HCT116 (cell line): ENCODE measurements at regions not wholly inside any gene's neighbourhood (a gene's known extent, or its start where the extent isn't known, plus 50 kb on each side); places are given as distances from the start of the nearest gene placed in this dataset.

Experiments used
- ATAC-seq: fragments of 200-7000 bp; cut with Tn5 transposase; 2 replicates; pipeline ENCODE4 v1.9.1; 2020; ENCODE audit warnings: mild to moderate bottlenecking, moderate library complexity
- BruUV-seq: library from RNA; stranded (reverse); fragments of 400-500 nt; replicated peaks from 2 replicates; lab custom pipeline; 2021; lab: Mats Ljungman, UMichigan
- CTCF ChIA-PET: fragments of 300-600 bp; sonication (Branson Sonifier 250); formaldehyde crosslinking; loops from one replicate; lab custom pipeline; 2021; ENCODE audit warnings: antibody characterized with exemption; lab: Charles Lee
- POLR2A ChIA-PET: fragments of 300-600, 350-600 bp; sonication (Branson Sonifier 250); formaldehyde crosslinking; loops from one replicate; lab custom pipeline; 2021; ENCODE audit warnings: antibody characterized with exemption; lab: Charles Lee
- RAD21 ChIA-PET, 2 experiments: fragments of 300-600 bp; sonication (Branson Sonifier 250); formaldehyde crosslinking; loops; one replicate each; lab custom pipeline; 2023; ENCODE audit warnings: low total read pairs in 2 of 2; ENCODE audit not compliant: uncharacterized antibody in 2 of 2, unreplicated experiment in 2 of 2, low non-redundant PET in 1 of 2; lab: Charles Lee
- DNase-seq: peaks from one replicate; pipeline ENCODE4 v3.0.0-alpha.2; 2010; ENCODE audit warnings: low read depth, low spot score
- H2AFZ ChIP-seq: fragments of 200-600 bp; shearing (Covaris generic), sonication (generic); 2 replicates; pipeline ENCODE4 v1.6.1; 2017; ENCODE audit warnings: low read depth, mixed run types, mixed read lengths, antibody characterized with exemption, low read length; ENCODE audit not compliant: poor library complexity, severe bottlenecking
- H3K27ac ChIP-seq: 2 replicates; pipeline ENCODE4 v1.5.1; 2012; ENCODE audit warnings: low read depth, low read length
- H3K27me3 ChIP-seq: fragments of 200-600 bp; sonication (generic); 2 replicates; pipeline ENCODE4 v1.6.1; 2016; ENCODE audit warnings: mixed run types, low read length, mixed read lengths; ENCODE audit not compliant: insufficient read depth
- H3K36me3 ChIP-seq, 2 experiments: fragments of 200-500 bp in 1 of 2; fragments of 200-600 bp in 1 of 2; sonication (Bioruptor generic) in 1 of 2; sonication (generic) in 1 of 2; 2 replicates each; pipeline versions ENCODE4 v1.5.1 to v1.6.1; 2014 to 2016; ENCODE audit warnings: low read length in 2 of 2, inconsistent platforms in 1 of 2, mixed read lengths in 1 of 2, mixed run types in 1 of 2; ENCODE audit not compliant: insufficient read depth in 2 of 2, control insufficient read depth in 1 of 2
- H3K4me1 ChIP-seq, 2 experiments: fragments of 200-600 bp in 1 of 2; sonication (generic) in 1 of 2; 2 replicates each; pipeline versions ENCODE4 v1.5.1 to v1.6.1; 2012 to 2017; ENCODE audit warnings: low read length in 2 of 2, inconsistent platforms in 1 of 2, mild to moderate bottlenecking in 1 of 2, mixed read lengths in 1 of 2, mixed run types in 1 of 2, moderate library complexity in 1 of 2; ENCODE audit not compliant: insufficient read depth in 2 of 2, control insufficient read depth in 1 of 2
- H3K4me2 ChIP-seq: fragments of 200-600 bp; sonication (generic); 2 replicates; pipeline ENCODE4 v1.6.1; 2017; ENCODE audit warnings: mixed run types, low read length, mixed read lengths
- H3K4me3 ChIP-seq, 2 experiments: fragments of 200-600 bp in 1 of 2; sonication (generic) in 1 of 2; replicated peaks in 1 of 2; 2 replicates each; pipeline ENCODE4 v1.5.1; 2011 to 2016; ENCODE audit warnings: low read length in 2 of 2, control low read depth in 1 of 2, low read depth in 1 of 2, mild to moderate bottlenecking in 1 of 2, mixed read lengths in 1 of 2, mixed run types in 1 of 2
- H3K79me2 ChIP-seq: fragments of 200-600 bp; sonication (generic); 2 replicates; pipeline ENCODE4 v1.6.1; 2017; ENCODE audit warnings: mild to moderate bottlenecking, mixed run types, low read length, moderate library complexity, mixed read lengths; ENCODE audit not compliant: insufficient read depth
- H3K9ac ChIP-seq: fragments of 200-600 bp; sonication (generic); 2 replicates; pipeline ENCODE4 v1.6.1; 2016; ENCODE audit warnings: low read length, mixed read lengths
- H3K9me2 ChIP-seq: fragments of 200-600 bp; sonication (generic), shearing (Covaris generic); 2 replicates; pipeline ENCODE4 v1.6.1; 2017; ENCODE audit warnings: mixed run types, mild to moderate bottlenecking, moderate library complexity; ENCODE audit not compliant: insufficient read depth
- H3K9me3 ChIP-seq, 2 experiments: fragments of 200-500 bp in 1 of 2; fragments of 200-600 bp in 1 of 2; sonication (Bioruptor generic) in 1 of 2; sonication (generic) in 1 of 2; 2 replicates each; pipeline ENCODE4 v1.6.1; 2014 to 2017; ENCODE audit warnings: low read length in 2 of 2, mixed read lengths in 2 of 2, inconsistent platforms in 1 of 2, low read depth in 1 of 2, mild to moderate bottlenecking in 1 of 2, mixed run types in 1 of 2, moderate library complexity in 1 of 2; ENCODE audit not compliant: control insufficient read depth in 1 of 2, insufficient read depth in 1 of 2
- H4K20me1 ChIP-seq: fragments of 200-600 bp; sonication (generic), shearing (Covaris generic); 2 replicates; pipeline ENCODE4 v1.6.1; 2017; ENCODE audit warnings: mixed run types, mild to moderate bottlenecking, moderate library complexity; ENCODE audit not compliant: insufficient read depth
- CEBPB ChIP-seq: IDR thresholded peaks from 2 replicates; pipeline ENCODE4 v1.6.1; 2012; ENCODE audit warnings: low read depth
- EGR1 ChIP-seq: IDR thresholded peaks from 2 replicates; pipeline ENCODE4 v1.6.1; 2012; ENCODE audit warnings: low read depth
- RAD21 ChIP-seq: IDR thresholded peaks from 2 replicates; pipeline ENCODE4 v1.6.1; 2012; ENCODE audit warnings: low read depth, mild to moderate bottlenecking
- SIN3A ChIP-seq: IDR thresholded peaks from 2 replicates; pipeline ENCODE4 v1.6.1; 2012; ENCODE audit warnings: low read depth
- SP1 ChIP-seq: IDR thresholded peaks from 2 replicates; pipeline ENCODE4 v1.6.1; 2012; ENCODE audit warnings: low read depth
- TCF7L2 ChIP-seq: IDR thresholded peaks from 2 replicates; pipeline ENCODE4 v1.7.0; 2011; ENCODE audit warnings: borderline replicate concordance, inconsistent platforms; ENCODE audit not compliant: insufficient read depth, insufficient read length; ENCODE audit errors: extremely low read depth
- intact Hi-C: fragments of 100-400 bp; cut with micrococcal nuclease; formaldehyde crosslinking; loops from 2 replicates; pipeline ENCODE4 v1.10.0; 2022
- TF ChIP-seq, protein P1 (sequence below): IDR thresholded peaks from 2 replicates; pipeline ENCODE4 v1.6.1; 2012

DNA sequence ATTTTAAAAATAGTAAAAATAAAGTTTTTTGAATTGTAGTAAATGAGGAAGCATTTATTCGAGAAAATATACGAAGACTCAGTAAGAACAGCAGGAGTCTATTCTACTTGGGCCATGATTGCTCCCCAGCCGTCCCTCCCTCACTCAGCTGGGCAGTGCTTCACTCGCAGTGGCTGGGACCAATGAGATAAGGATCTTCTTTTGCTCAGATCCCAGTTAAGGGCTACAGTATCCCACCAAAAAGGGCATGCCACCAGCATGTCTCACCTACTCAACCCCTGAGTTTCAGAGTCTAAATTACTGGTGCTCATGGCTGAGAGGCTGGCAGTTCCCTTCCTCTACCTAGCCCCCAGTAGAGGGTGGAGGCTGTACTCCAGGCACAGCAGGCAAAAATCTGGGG lies 455.7 kb upstream of the PFKP start:
- Histone ChIP-seq H3K9me2 (no peaks in the 10 kb centered on the region), H4K20me1 (no peaks in the 10 kb centered on the region), H3K36me3 (no peaks in the 10 kb centered on the region), H3K27ac (no peak overlapping the region), H3K9me3 (peaks cover 8 to 23% of the 10 kb centered on the region in 2 experiments; a peak in 2 of 4 replicates), H3K4me2 (no peak overlapping the region), H2AFZ (no peak overlapping the region), H3K4me3 (no peak overlapping the region), H3K79me2 (no peaks in the 10 kb centered on the region), H3K4me1 (no peaks in the 10 kb centered on the region), H3K9ac (no peak overlapping the region), H3K27me3 (no peaks in the 10 kb centered on the region)
- intact Hi-C loops, result no loop called here
- ChIA-PET CTCF (no interaction called here), POLR2A (no interaction called here), RAD21 (no interaction called here)
- no peak for DNase-seq
- no peak for ATAC-seq
- TF ChIP-seq, protein P1, sequence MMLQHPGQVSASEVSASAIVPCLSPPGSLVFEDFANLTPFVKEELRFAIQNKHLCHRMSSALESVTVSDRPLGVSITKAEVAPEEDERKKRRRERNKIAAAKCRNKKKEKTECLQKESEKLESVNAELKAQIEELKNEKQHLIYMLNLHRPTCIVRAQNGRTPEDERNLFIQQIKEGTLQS, result no peak
- TF ChIP-seq RAD21, result no peak
- TF ChIP-seq TCF7L2, result no peak
- BruUV-seq, result no TSS peak

DNA sequence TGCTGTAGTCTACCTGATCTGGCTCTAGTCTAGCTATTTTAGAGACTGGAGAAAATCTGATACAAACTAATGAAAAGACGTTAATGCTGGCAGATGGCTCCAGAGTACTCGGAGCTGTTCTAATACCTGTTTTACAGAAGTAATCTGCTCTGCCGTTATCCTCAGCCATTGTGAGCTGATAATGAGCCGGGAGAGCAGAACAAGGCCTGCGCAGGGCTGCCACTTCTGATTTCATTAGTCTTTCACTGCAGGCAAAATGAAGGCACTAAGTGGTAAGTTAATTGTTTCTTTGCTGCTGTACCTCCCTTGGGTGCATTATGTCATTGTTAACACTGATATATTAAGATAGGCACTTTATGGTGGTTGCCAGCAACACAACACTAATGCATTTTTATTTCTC lies 456.4 kb upstream of the PFKP start:
- CTCF ChIA-PET, result no interaction called here
- DNase-seq, result no peak
- no peak for ATAC-seq
- Histone ChIP-seq H3K79me2 (no peaks in the 10 kb centered on the region), H3K4me3 (no peak overlapping the region), H3K4me2 (no peak overlapping the region), H3K9ac (no peak overlapping the region), H3K27ac (no peak overlapping the region), H4K20me1 (no peaks in the 10 kb centered on the region), H2AFZ (no peak overlapping the region), H3K9me2 (no peaks in the 10 kb centered on the region), H3K4me1 (no peaks in the 10 kb centered on the region)
- intact Hi-C loops, result no loop called here
- no TSS peak for BruUV-seq
- TF ChIP-seq SIN3A (no peak), CEBPB (no peak), EGR1 (no peak), SP1 (no peak)
- TF ChIP-seq, all 23 proteins: peak for 0
- no peaks in the 10 kb centered on the region for H3K36me3 ChIP-seq
- H3K9me3 ChIP-seq, result peaks cover 5 to 21% of the 10 kb centered on the region in 2 experiments; a peak in 2 of 4 replicates
- no peaks in the 10 kb centered on the region for H3K27me3 ChIP-seq
- POLR2A ChIA-PET, result no interaction called here
- RAD21 ChIA-PET, result no interaction called here
